Peyer's patch (tissue), 4 donors: ENCODE measurements at regions not wholly inside any gene's neighbourhood (a gene's known extent, or its start where the extent isn't known, plus 50 kb on each side); places are given as distances from the start of the nearest gene placed in this dataset.

Experiments used
- CTCF ChIP-seq, 6 experiments: fragments of 450-650 bp in 4 of 6; fragments of 200-600 bp in 2 of 6; sonication (generic) in 1 of 6; IDR thresholded peaks; one replicate each; pipeline ENCODE4 v1.5.1; 2017 to 2019; ENCODE audit warnings: antibody characterized with exemption in 6 of 6, mild to moderate bottlenecking in 3 of 6, moderate library complexity in 1 of 6
- POLR2A ChIP-seq, 2 donors: fragments of 450-650 bp; IDR thresholded peaks; one replicate each; pipeline ENCODE4 v1.5.1; 2017; ENCODE audit warnings: antibody characterized with exemption in 2 of 2, mild to moderate bottlenecking in 2 of 2, moderate library complexity in 2 of 2

- no peak for TF ChIP-seq CTCF (IDR thresholded peaks at IDR 0.05)
- no peak for TF ChIP-seq POLR2A (IDR thresholded peaks at IDR 0.05)
Measured at GRCh38 chr19:27652796-27653195, 1560.2 kb downstream of the UQCRFS1 start.
